Immature natural killer cell (primary cell): ENCODE measurements at regions not wholly inside any gene's neighbourhood (a gene's known extent, or its start where the extent isn't known, plus 50 kb on each side); places are given as distances from the start of the nearest gene placed in this dataset.
"Not testable (repeated sequence)": the region's sequence is repeated elsewhere in the genome, so short reads cannot be mapped to it uniquely, and the experiment has no call there.

Experiments
- DNase-seq, 3 donors: peaks; one replicate each; pipeline ENCODE4 v3.0.0; 2022; ENCODE audit warnings: mixed read lengths in 1 of 3
- H3K27ac Mint-ChIP-seq, 6 donors: one replicate each; pipeline ENCODE4 v1.8.0; 2020; ENCODE audit warnings: mixed read lengths in 6 of 6, mild to moderate bottlenecking in 5 of 6, inconsistent platforms in 4 of 6, moderate library complexity in 3 of 6
- H3K27me3 Mint-ChIP-seq, 3 donors: one replicate each; pipeline ENCODE4 v1.8.0; 2020 to 2021; ENCODE audit warnings: low read depth in 3 of 3, mild to moderate bottlenecking in 3 of 3, mixed read lengths in 3 of 3, moderate library complexity in 3 of 3, inconsistent platforms in 1 of 3
- H3K36me3 Mint-ChIP-seq, 3 donors: one replicate each; pipeline ENCODE4 v1.8.0; 2020; ENCODE audit warnings: mixed read lengths in 3 of 3, inconsistent platforms in 2 of 3, mild to moderate bottlenecking in 2 of 3
- H3K4me1 Mint-ChIP-seq, 2 donors: one replicate each; pipeline ENCODE4 v1.8.0; 2020; ENCODE audit warnings: inconsistent platforms in 2 of 2, mild to moderate bottlenecking in 2 of 2, mixed read lengths in 2 of 2, moderate library complexity in 1 of 2
- H3K4me3 Mint-ChIP-seq, 5 donors: one replicate each; pipeline ENCODE4 v1.8.0; 2020; ENCODE audit warnings: mild to moderate bottlenecking in 5 of 5, mixed read lengths in 5 of 5, inconsistent platforms in 3 of 5, moderate library complexity in 3 of 5
- H3K9me3 Mint-ChIP-seq, 6 donors: one replicate each; pipeline ENCODE4 v1.8.0; 2020; ENCODE audit warnings: mild to moderate bottlenecking in 6 of 6, mixed read lengths in 6 of 6, inconsistent platforms in 4 of 6, moderate library complexity in 3 of 6

DNA sequence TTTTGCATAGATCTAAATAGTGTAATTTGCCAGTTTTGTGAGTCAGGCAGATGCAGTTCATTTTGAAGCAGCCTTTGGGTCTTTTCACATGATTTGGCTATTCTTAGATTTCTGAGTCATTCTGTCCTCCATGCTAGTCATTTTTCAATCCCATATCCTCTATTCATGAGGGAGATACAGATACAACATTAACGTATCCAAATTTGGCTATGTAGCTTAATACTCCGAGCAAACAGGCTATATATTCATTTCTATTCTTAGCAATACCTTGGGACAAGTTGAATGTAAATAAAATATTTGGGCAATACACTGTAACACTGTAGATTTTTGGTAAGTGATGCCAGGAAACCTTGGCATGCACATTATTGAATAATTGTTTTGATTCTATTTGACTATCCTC is 270.7 kb upstream of the PDE3A start:
- no peaks in the 10 kb centered on the region for H3K36me3 Mint-ChIP-seq
- H3K27me3 Mint-ChIP-seq, result no peaks in the 10 kb centered on the region
- H3K4me1 Mint-ChIP-seq, result no peaks in the 10 kb centered on the region
- DNase-seq, result no peak
- no peak overlapping the region for H3K4me3 Mint-ChIP-seq
- H3K9me3 Mint-ChIP-seq, result peaks cover 0 to 3% (median 0%) of the 10 kb centered on the region in 6 donors
- H3K27ac Mint-ChIP-seq, result no peak overlapping the region

GRCh38 chr12:20099395-20100183 is 268.7 kb upstream of the PDE3A start:
- Mint-ChIP-seq H3K4me3 (no peak overlapping the region), H3K36me3 (no peaks in the 10 kb centered on the region), H3K27ac (no peak overlapping the region), H3K4me1 (no peaks in the 10 kb centered on the region), H3K27me3 (no peaks in the 10 kb centered on the region), H3K9me3 (peaks cover 0 to 3% (median 0%) of the 10 kb centered on the region in 6 donors)
- DNase-seq, result no peak

DNA sequence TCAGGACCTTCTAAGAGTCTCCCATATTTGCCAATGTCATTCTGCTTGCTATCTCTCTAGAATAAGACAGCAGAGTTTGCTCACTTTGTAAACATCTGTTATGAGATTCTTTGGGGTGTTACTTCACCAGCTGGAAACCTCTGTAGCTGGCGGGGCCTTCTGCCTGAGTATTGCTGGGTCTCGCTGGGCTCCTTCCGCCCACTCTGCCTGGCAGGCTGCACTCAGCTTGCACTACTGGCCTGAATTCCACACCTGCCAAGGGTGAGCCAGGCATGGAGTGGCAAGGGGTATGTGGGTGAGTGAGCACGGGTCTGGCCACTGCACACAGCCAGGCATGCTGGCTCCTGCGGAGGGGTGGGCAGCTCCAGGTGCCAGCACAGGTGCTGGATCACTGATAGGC is 267.3 kb upstream of the PDE3A start:
- H3K27ac Mint-ChIP-seq, result no peak overlapping the region
- no peak overlapping the region for H3K4me3 Mint-ChIP-seq

GRCh38 chr12:20105943-20106342 is 262.4 kb upstream of the PDE3A start:
- no peaks in the 10 kb centered on the region for H3K4me1 Mint-ChIP-seq
- H3K9me3 Mint-ChIP-seq, result peaks cover 0 to 8% (median under 1%) of the 10 kb centered on the region in 6 donors
- no peaks in the 10 kb centered on the region for H3K36me3 Mint-ChIP-seq
- no peak for DNase-seq
- no peaks in the 10 kb centered on the region for H3K27me3 Mint-ChIP-seq
- no peak overlapping the region for H3K4me3 Mint-ChIP-seq
- H3K27ac Mint-ChIP-seq, result no peak overlapping the region

More for the DNA sequence above, 267.3 kb upstream of the PDE3A start:
- H3K27me3 Mint-ChIP-seq, result no peaks in the 10 kb centered on the region
- H3K4me1 Mint-ChIP-seq, result no peaks in the 10 kb centered on the region
- DNase-seq, result no peak
- H3K9me3 Mint-ChIP-seq, result peaks cover 0 to 3% (median 0%) of the 10 kb centered on the region in 6 donors
- no peaks in the 10 kb centered on the region for H3K36me3 Mint-ChIP-seq

DNA sequence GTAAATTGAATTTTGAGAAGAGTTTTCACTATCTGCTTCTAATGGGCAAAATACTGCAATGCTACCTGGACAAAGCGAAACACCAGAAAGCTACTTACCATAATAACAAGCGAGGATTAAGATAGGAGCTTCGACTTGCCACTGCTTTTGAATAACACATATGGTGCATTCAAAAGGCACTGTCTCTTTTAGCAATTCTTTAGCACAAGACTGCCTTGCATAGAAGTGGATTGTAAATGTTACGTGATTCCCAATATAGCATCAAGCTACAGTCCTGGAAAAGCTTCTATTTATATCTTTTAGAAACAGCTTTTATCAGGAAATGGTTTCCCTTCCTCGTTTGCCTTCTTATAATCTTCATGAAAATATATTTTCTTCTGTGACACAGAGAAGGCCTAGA is 258.7 kb upstream of the PDE3A start:
- DNase-seq, result no peak
- peaks cover 0 to 1% (median 0%) of the 10 kb centered on the region in 3 donors for H3K27me3 Mint-ChIP-seq
- H3K27ac Mint-ChIP-seq, result no peak overlapping the region
- no peaks in the 10 kb centered on the region for H3K36me3 Mint-ChIP-seq
- no peak overlapping the region for H3K4me3 Mint-ChIP-seq
- no peaks in the 10 kb centered on the region for H3K4me1 Mint-ChIP-seq
- peaks cover 0 to 9% (median under 1%) of the 10 kb centered on the region in 6 donors for H3K9me3 Mint-ChIP-seq

DNA sequence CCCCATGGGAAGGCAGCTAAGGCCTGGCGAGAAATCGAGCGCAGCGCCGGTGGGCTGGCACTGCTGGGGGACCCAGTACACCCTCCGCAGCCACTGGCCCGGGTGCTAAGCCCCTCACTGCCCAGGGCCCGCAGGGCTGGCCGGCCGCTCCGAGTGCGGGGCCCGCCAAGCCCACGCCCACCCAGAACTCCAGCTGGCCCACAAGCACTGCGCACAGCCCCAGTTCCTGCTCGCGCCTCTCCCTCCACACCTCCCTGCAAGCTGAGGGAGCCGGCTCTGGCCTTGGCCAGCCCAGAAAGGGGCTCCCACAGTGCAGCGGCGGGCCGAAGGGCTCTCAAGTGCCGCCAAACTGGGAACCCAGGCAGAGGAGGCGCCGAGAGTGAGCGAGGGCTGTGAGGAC is 253.0 kb upstream of the PDE3A start:
- not testable (repeated sequence) for H3K4me3 Mint-ChIP-seq, H3K27me3 Mint-ChIP-seq, H3K27ac Mint-ChIP-seq, H3K36me3 Mint-ChIP-seq, H3K4me1 Mint-ChIP-seq, H3K9me3 Mint-ChIP-seq, DNase-seq

- H3K27ac Mint-ChIP-seq, result no peak overlapping the region
- no peaks in the 10 kb centered on the region for H3K4me1 Mint-ChIP-seq
- H3K36me3 Mint-ChIP-seq, result no peaks in the 10 kb centered on the region
- H3K9me3 Mint-ChIP-seq, result peaks cover 0 to 4% (median under 1%) of the 10 kb centered on the region in 6 donors
- no peak for DNase-seq
- peaks cover 0 to 2% (median 0%) of the 10 kb centered on the region in 3 donors for H3K27me3 Mint-ChIP-seq
- no peak overlapping the region for H3K4me3 Mint-ChIP-seq
These were observed 248.5 kb upstream of the PDE3A start for GRCh38 chr12:20119596-20120402.

DNA sequence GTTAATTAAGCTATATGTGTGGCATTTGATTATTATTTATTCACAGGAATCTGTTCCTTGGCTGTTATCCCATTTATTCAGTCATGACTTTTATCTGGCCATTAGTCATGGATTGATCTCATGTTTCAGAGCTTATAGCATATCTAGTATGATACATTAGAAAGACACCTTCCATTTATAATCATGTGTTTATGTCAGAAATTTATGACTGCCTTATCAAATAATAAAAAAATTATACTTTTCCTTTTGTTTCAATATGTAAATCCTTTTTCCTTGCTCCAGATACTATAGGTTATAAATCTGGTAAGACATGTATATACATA is 248.0 kb upstream of the PDE3A start:
- H3K27me3 Mint-ChIP-seq, result peaks cover 0 to 2% (median 0%) of the 10 kb centered on the region in 3 donors
- DNase-seq, result no peak
- H3K4me3 Mint-ChIP-seq, result no peak overlapping the region
- H3K4me1 Mint-ChIP-seq, result no peaks in the 10 kb centered on the region
- peaks cover 0 to 4% (median under 1%) of the 10 kb centered on the region in 6 donors for H3K9me3 Mint-ChIP-seq
- H3K36me3 Mint-ChIP-seq, result no peaks in the 10 kb centered on the region
- H3K27ac Mint-ChIP-seq, result no peak overlapping the region

GRCh38 chr12:20122274-20122673 is 246.1 kb upstream of the PDE3A start:
- Mint-ChIP-seq H3K4me3 (no peak overlapping the region), H3K27me3 (peaks cover 0 to 2% (median 0%) of the 10 kb centered on the region in 3 donors), H3K9me3 (peaks cover 0 to 1% (median 0%) of the 10 kb centered on the region in 6 donors), H3K4me1 (no peaks in the 10 kb centered on the region), H3K36me3 (no peaks in the 10 kb centered on the region), H3K27ac (no peak overlapping the region)
- DNase-seq, result no peak

- Mint-ChIP-seq H3K27me3 (peaks cover 0 to 3% (median 2%) of the 10 kb centered on the region in 3 donors), H3K9me3 (peaks cover 0 to 4% (median 0%) of the 10 kb centered on the region in 6 donors)
These were observed 244.9 kb upstream of the PDE3A start for GRCh38 chr12:20123465-20123864.

DNA sequence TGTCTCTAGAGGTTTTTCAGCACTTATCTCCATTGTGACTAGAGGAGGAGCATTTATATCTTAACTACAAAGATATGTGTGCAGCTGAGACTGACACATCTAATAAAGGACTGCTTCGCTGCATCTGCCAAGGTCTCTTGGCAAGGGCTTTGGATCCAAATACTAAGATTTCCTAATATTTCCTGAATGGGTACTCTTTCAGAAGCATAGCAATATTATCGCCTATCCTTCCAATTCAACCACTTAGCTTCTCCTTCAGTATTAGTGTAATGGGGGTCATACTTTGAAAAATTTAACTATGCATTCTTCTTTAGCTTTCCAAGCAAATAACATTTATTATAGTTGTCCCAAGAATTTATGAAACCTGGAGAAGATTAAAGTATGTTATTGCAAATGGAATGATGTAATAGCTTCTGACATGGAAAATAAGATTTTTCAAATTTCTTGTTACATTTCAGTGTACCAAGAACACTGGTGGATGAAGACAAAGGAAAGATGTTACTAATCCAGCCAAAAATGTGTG is 243.0 kb upstream of the PDE3A start:
- no peaks in the 10 kb centered on the region for H3K4me1 Mint-ChIP-seq
- peaks cover 0 to 4% (median 0%) of the 10 kb centered on the region in 6 donors for H3K9me3 Mint-ChIP-seq
- no peak overlapping the region for H3K27ac Mint-ChIP-seq
- no peak overlapping the region for H3K4me3 Mint-ChIP-seq
- H3K36me3 Mint-ChIP-seq, result no peaks in the 10 kb centered on the region
- no peak for DNase-seq
- peaks cover 0 to 3% (median 2%) of the 10 kb centered on the region in 3 donors for H3K27me3 Mint-ChIP-seq

More at GRCh38 chr12:20123465-20123864, 244.9 kb upstream of the PDE3A start:
- no peak for DNase-seq
- H3K36me3 Mint-ChIP-seq, result no peaks in the 10 kb centered on the region
- no peak overlapping the region for H3K4me3 Mint-ChIP-seq
- no peak overlapping the region for H3K27ac Mint-ChIP-seq
- H3K4me1 Mint-ChIP-seq, result no peaks in the 10 kb centered on the region

DNA sequence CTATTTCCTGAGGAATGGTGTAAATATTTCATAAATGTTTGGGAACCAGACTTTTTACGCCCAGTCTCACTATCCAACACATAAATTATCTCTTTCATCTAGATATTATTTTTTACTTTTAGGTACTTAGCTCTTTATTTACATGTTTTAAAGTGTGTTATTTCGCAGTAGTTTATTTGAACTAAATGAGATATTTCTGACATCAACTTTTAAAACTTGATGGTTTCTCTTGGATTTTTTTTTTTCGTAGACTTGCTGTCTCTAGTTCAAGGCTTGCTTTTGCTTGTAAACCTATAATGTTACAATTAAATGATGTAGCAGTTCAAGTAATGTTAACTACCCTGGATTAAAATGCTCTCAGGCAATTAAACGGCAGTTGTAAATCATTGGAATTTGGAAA is 241.7 kb upstream of the PDE3A start:
- H3K4me3 Mint-ChIP-seq, result no peak overlapping the region
- H3K27me3 Mint-ChIP-seq, result peaks cover 0 to 3% (median 2%) of the 10 kb centered on the region in 3 donors
- H3K9me3 Mint-ChIP-seq, result peaks cover 0 to 4% (median 0%) of the 10 kb centered on the region in 6 donors
- H3K4me1 Mint-ChIP-seq, result no peaks in the 10 kb centered on the region
- H3K27ac Mint-ChIP-seq, result no peak overlapping the region
- no peak for DNase-seq
- H3K36me3 Mint-ChIP-seq, result no peaks in the 10 kb centered on the region

- Mint-ChIP-seq H3K27me3 (peaks cover 0 to 3% (median 2%) of the 10 kb centered on the region in 3 donors), H3K4me3 (no peak overlapping the region), H3K36me3 (no peaks in the 10 kb centered on the region), H3K4me1 (no peaks in the 10 kb centered on the region), H3K9me3 (peaks cover 0 to 4% (median 0%) of the 10 kb centered on the region in 6 donors), H3K27ac (no peak overlapping the region)
- no peak for DNase-seq
These were observed 240.9 kb upstream of the PDE3A start for GRCh38 chr12:20127413-20127812.

DNA sequence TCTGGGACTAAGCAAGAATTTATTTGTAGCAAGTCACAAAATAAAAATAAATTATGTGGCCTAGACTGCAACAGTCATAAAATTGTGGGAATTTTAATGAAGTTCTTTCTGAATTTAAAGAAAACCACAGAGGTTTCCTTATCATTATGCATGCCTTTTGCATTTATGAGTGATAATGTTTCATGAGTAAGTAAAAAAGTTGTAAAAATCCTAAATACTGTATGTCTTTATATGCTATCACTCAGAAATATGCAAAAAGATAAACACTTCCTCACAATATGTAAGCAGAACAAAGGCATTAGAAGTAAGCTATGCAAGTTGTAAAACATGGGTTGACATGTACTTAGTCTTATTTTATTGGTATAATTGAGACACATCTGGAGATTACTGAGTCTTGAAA is 239.4 kb upstream of the PDE3A start:
- Mint-ChIP-seq H3K9me3 (peaks cover 0 to 8% (median 0%) of the 10 kb centered on the region in 6 donors), H3K4me1 (no peaks in the 10 kb centered on the region), H3K36me3 (no peaks in the 10 kb centered on the region), H3K4me3 (no peak overlapping the region), H3K27ac (no peak overlapping the region), H3K27me3 (peaks cover 0 to 3% (median 0%) of the 10 kb centered on the region in 3 donors)
- no peak for DNase-seq
